ENCODE measurements at regions not wholly inside any gene's neighbourhood (a gene's known extent, or its start where the extent isn't known, plus 50 kb on each side); places are given as distances from the start of the nearest gene placed in this dataset.

DNA sequence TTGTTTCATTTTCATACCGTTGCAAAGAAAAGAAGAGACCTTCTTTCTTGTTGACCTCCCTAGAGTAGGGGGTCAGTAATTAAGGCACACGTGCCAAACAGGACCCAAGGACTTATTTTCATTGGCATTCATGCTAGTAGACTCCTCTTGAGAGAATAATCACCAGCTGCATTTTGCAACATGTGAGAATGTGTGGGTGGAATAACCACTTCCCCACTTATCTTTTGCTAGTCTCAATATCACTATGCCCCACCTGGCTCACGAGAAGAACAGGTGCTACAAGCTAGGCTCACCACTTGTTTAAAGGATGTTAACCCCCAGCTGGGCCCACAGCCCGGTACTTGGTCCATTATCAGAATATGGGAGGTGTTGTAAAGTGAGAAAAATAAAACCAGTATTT is 460.7 kb upstream of the MEF2C start:
- TF ChIP-seq POLR2AphosphoS5 (IDR thresholded peaks at IDR 0.05; ENCODE audit: low read depth) (peak; percentile 53), GABPA (IDR thresholded peaks at IDR 0.05; ENCODE audit: low read depth) (no peak)
- TF ChIP-seq, protein P1, sequence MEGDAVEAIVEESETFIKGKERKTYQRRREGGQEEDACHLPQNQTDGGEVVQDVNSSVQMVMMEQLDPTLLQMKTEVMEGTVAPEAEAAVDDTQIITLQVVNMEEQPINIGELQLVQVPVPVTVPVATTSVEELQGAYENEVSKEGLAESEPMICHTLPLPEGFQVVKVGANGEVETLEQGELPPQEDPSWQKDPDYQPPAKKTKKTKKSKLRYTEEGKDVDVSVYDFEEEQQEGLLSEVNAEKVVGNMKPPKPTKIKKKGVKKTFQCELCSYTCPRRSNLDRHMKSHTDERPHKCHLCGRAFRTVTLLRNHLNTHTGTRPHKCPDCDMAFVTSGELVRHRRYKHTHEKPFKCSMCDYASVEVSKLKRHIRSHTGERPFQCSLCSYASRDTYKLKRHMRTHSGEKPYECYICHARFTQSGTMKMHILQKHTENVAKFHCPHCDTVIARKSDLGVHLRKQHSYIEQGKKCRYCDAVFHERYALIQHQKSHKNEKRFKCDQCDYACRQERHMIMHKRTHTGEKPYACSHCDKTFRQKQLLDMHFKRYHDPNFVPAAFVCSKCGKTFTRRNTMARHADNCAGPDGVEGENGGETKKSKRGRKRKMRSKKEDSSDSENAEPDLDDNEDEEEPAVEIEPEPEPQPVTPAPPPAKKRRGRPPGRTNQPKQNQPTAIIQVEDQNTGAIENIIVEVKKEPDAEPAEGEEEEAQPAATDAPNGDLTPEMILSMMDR (IDR thresholded peaks at IDR 0.05; ENCODE audit: insufficient read depth, low read length): no peak
- TF ChIP-seq, protein P2, sequence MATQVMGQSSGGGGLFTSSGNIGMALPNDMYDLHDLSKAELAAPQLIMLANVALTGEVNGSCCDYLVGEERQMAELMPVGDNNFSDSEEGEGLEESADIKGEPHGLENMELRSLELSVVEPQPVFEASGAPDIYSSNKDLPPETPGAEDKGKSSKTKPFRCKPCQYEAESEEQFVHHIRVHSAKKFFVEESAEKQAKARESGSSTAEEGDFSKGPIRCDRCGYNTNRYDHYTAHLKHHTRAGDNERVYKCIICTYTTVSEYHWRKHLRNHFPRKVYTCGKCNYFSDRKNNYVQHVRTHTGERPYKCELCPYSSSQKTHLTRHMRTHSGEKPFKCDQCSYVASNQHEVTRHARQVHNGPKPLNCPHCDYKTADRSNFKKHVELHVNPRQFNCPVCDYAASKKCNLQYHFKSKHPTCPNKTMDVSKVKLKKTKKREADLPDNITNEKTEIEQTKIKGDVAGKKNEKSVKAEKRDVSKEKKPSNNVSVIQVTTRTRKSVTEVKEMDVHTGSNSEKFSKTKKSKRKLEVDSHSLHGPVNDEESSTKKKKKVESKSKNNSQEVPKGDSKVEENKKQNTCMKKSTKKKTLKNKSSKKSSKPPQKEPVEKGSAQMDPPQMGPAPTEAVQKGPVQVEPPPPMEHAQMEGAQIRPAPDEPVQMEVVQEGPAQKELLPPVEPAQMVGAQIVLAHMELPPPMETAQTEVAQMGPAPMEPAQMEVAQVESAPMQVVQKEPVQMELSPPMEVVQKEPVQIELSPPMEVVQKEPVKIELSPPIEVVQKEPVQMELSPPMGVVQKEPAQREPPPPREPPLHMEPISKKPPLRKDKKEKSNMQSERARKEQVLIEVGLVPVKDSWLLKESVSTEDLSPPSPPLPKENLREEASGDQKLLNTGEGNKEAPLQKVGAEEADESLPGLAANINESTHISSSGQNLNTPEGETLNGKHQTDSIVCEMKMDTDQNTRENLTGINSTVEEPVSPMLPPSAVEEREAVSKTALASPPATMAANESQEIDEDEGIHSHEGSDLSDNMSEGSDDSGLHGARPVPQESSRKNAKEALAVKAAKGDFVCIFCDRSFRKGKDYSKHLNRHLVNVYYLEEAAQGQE (IDR thresholded peaks at IDR 0.05; ENCODE audit: insufficient replicate concordance, low read depth): no peak
